GM23338 (cell line): ENCODE measurements at regions not wholly inside any gene's neighbourhood (a gene's known extent, or its start where the extent isn't known, plus 50 kb on each side); places are given as distances from the start of the nearest gene placed in this dataset.

Experiments used
- ATAC-seq: fragments of 200-7000 bp; cut with Tn5 transposase; 3 replicates; pipeline ENCODE4 v1.9.1; 2020
- DNase-seq: peaks from one replicate; pipeline ENCODE4 v3.0.0-alpha.2; 2015; ENCODE audit warnings: low spot score
- H2AFZ ChIP-seq: fragments of 200-600 bp; sonication (generic); 2 replicates; pipeline ENCODE4 v1.8.0; 2016; ENCODE audit warnings: antibody characterized with exemption, mild to moderate bottlenecking, moderate library complexity
- H3F3A ChIP-seq: fragments of 200-600 bp; sonication (generic); replicated peaks from 2 replicates; pipeline ENCODE4 v1.8.0; 2017; ENCODE audit warnings: antibody characterized with exemption, mixed run types, low read depth
- H3K27ac ChIP-seq: fragments of 200-600 bp; sonication (generic); 2 replicates; pipeline ENCODE4 v1.6.1; 2016; ENCODE audit warnings: low read depth
- H3K27me3 ChIP-seq: fragments of 200-600 bp; sonication (generic); 2 replicates; pipeline ENCODE4 v1.8.0; 2016; ENCODE audit warnings: mild to moderate bottlenecking, mixed run types, moderate library complexity; ENCODE audit not compliant: insufficient read depth
- H3K36me3 ChIP-seq: fragments of 200-600 bp; sonication (generic); 2 replicates; pipeline ENCODE4 v1.8.0; 2016; ENCODE audit warnings: mild to moderate bottlenecking; ENCODE audit not compliant: insufficient read depth
- H3K4me1 ChIP-seq: fragments of 200-600 bp; sonication (generic); 2 replicates; pipeline ENCODE4 v1.8.0; 2016; ENCODE audit warnings: mild to moderate bottlenecking, moderate library complexity; ENCODE audit not compliant: insufficient read depth
- H3K4me2 ChIP-seq: fragments of 200-600 bp; sonication (generic); 2 replicates; pipeline ENCODE4 v1.7.1; 2017; ENCODE audit warnings: mixed run types
- H3K4me3 ChIP-seq: fragments of 200-600 bp; sonication (generic); 2 replicates; pipeline ENCODE4 v1.6.1; 2016; ENCODE audit warnings: mixed run types
- H3K79me2 ChIP-seq: fragments of 200-600 bp; sonication (generic); replicated peaks from 2 replicates; pipeline ENCODE4 v1.8.0; 2017; ENCODE audit warnings: mild to moderate bottlenecking; ENCODE audit not compliant: insufficient read depth
- H3K9me2 ChIP-seq: fragments of 200-600 bp; sonication (generic); 2 replicates; pipeline ENCODE4 v1.8.0; 2017; ENCODE audit not compliant: insufficient read depth
- H4K20me1 ChIP-seq: fragments of 200-600 bp; sonication (generic); replicated peaks from 2 replicates; pipeline ENCODE4 v1.8.0; 2017; ENCODE audit warnings: mild to moderate bottlenecking; ENCODE audit not compliant: insufficient read depth
- H3K27ac Mint-ChIP-seq: 2 replicates; pipeline ENCODE4 v1.8.0; 2020; ENCODE audit warnings: inconsistent platforms, mild to moderate bottlenecking, moderate library complexity, mixed read lengths
- H3K27me3 Mint-ChIP-seq: 3 replicates; pipeline ENCODE4 v1.8.0; 2022; ENCODE audit warnings: low read depth, mild to moderate bottlenecking, moderate library complexity, mixed read lengths, inconsistent platforms; ENCODE audit not compliant: insufficient read depth, poor library complexity
- H3K36me3 Mint-ChIP-seq: 3 replicates; pipeline ENCODE4 v1.8.0; 2021; ENCODE audit warnings: low read depth, mild to moderate bottlenecking, inconsistent platforms, moderate library complexity, mixed read lengths
- H3K4me1 Mint-ChIP-seq: 3 replicates; pipeline ENCODE4 v1.8.0; 2020; ENCODE audit warnings: mild to moderate bottlenecking, inconsistent platforms, mixed read lengths
- H3K4me3 Mint-ChIP-seq: 3 replicates; pipeline ENCODE4 v1.8.0; 2021; ENCODE audit warnings: moderate library complexity, mild to moderate bottlenecking, inconsistent platforms, mixed read lengths
- H3K9me3 Mint-ChIP-seq: 3 replicates; pipeline ENCODE4 v1.8.0; 2020; ENCODE audit warnings: moderate library complexity, mild to moderate bottlenecking, inconsistent platforms, mixed read lengths
- CREB1 ChIP-seq: fragments of 250-450 bp; sonication (Bioruptor Pico); IDR thresholded peaks from 2 replicates; pipeline ENCODE4 v1.5.0; 2020; ENCODE audit warnings: low read depth, mild to moderate bottlenecking, moderate library complexity
- CTCF ChIP-seq, 2 experiments: fragments of 200-600 bp in 1 of 2; sonication (generic) in 1 of 2; conservative IDR thresholded peaks; 2 replicates each; pipeline versions ENCODE4 v1.5.1 to v1.6.1; 2016 to 2017; ENCODE audit warnings: antibody characterized with exemption in 2 of 2, low read depth in 2 of 2, mild to moderate bottlenecking in 2 of 2, moderate library complexity in 1 of 2
- EZH2 ChIP-seq: fragments of 200-600 bp; sonication (generic); IDR thresholded peaks from one replicate; pipeline ENCODE4 v1.8.0; 2017; ENCODE audit warnings: antibody characterized with exemption, mild to moderate bottlenecking, low read depth; ENCODE audit not compliant: unreplicated experiment
- EZH2phosphoT487 ChIP-seq: fragments of 200-600 bp; sonication (generic); IDR thresholded peaks from one replicate; pipeline ENCODE4 v1.8.1; 2018; ENCODE audit warnings: antibody characterized with exemption; ENCODE audit not compliant: unreplicated experiment
- REST ChIP-seq: IDR thresholded peaks from one replicate; pipeline ENCODE4 v1.6.1; 2018; ENCODE audit warnings: antibody characterized with exemption; ENCODE audit not compliant: unreplicated experiment
- ZNF114 ChIP-seq: fragments of 250-450 bp; sonication (Bioruptor Pico); IDR thresholded peaks from 2 replicates; pipeline ENCODE4 v1.5.0; 2020; ENCODE audit warnings: mild to moderate bottlenecking, moderate library complexity
- ZNF331 ChIP-seq: fragments of 250-450 bp; sonication (Bioruptor Pico); IDR thresholded peaks from 2 replicates; pipeline ENCODE4 v1.5.0; 2020; ENCODE audit warnings: low read depth, mild to moderate bottlenecking, moderate library complexity
- TF ChIP-seq, protein P1 (sequence below): fragments of 250-450 bp; sonication (Bioruptor Pico); IDR thresholded peaks from 2 replicates; pipeline ENCODE4 v1.5.0; 2020; ENCODE audit warnings: mild to moderate bottlenecking, moderate library complexity
- TF ChIP-seq, protein P2 (sequence below): IDR thresholded peaks from 2 replicates; pipeline ENCODE4 v1.6.1; 2016; ENCODE audit warnings: antibody characterized with exemption

GRCh38 chr10:59499460-59499859 is 137.1 kb upstream of the FAM13C start (continued):
- TF ChIP-seq, protein P1, sequence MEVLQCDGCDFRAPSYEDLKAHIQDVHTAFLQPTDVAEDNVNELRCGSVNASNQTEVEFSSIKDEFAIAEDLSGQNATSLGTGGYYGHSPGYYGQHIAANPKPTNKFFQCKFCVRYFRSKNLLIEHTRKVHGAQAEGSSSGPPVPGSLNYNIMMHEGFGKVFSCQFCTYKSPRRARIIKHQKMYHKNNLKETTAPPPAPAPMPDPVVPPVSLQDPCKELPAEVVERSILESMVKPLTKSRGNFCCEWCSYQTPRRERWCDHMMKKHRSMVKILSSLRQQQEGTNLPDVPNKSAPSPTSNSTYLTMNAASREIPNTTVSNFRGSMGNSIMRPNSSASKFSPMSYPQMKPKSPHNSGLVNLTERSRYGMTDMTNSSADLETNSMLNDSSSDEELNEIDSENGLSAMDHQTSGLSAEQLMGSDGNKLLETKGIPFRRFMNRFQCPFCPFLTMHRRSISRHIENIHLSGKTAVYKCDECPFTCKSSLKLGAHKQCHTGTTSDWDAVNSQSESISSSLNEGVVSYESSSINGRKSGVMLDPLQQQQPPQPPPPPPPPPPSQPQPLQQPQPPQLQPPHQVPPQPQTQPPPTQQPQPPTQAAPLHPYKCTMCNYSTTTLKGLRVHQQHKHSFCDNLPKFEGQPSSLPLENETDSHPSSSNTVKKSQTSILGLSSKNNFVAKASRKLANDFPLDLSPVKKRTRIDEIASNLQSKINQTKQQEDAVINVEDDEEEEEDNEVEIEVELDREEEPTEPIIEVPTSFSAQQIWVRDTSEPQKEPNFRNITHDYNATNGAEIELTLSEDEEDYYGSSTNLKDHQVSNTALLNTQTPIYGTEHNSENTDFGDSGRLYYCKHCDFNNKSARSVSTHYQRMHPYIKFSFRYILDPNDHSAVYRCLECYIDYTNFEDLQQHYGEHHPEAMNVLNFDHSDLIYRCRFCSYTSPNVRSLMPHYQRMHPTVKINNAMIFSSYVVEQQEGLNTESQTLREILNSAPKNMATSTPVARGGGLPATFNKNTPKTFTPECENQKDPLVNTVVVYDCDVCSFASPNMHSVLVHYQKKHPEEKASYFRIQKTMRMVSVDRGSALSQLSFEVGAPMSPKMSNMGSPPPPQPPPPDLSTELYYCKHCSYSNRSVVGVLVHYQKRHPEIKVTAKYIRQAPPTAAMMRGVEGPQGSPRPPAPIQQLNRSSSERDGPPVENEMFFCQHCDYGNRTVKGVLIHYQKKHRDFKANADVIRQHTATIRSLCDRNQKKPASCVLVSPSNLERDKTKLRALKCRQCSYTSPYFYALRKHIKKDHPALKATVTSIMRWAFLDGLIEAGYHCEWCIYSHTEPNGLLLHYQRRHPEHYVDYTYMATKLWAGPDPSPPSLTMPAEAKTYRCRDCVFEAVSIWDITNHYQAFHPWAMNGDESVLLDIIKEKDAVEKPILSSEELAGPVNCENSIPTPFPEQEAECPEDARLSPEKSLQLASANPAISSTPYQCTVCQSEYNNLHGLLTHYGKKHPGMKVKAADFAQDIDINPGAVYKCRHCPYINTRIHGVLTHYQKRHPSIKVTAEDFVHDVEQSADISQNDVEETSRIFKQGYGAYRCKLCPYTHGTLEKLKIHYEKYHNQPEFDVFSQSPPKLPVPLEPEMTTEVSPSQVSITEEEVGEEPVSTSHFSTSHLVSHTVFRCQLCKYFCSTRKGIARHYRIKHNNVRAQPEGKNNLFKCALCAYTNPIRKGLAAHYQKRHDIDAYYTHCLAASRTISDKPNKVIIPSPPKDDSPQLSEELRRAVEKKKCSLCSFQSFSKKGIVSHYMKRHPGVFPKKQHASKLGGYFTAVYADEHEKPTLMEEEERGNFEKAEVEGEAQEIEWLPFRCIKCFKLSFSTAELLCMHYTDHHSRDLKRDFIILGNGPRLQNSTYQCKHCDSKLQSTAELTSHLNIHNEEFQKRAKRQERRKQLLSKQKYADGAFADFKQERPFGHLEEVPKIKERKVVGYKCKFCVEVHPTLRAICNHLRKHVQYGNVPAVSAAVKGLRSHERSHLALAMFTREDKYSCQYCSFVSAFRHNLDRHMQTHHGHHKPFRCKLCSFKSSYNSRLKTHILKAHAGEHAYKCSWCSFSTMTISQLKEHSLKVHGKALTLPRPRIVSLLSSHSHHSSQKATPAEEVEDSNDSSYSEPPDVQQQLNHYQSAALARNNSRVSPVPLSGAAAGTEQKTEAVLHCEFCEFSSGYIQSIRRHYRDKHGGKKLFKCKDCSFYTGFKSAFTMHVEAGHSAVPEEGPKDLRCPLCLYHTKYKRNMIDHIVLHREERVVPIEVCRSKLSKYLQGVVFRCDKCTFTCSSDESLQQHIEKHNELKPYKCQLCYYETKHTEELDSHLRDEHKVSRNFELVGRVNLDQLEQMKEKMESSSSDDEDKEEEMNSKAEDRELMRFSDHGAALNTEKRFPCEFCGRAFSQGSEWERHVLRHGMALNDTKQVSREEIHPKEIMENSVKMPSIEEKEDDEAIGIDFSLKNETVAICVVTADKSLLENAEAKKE = no peak
- no peak for TF ChIP-seq ZNF331 (CRISPR knock-in tag)
- no peak for TF ChIP-seq REST

GRCh38 chr10:59493017-59493416 is 130.7 kb upstream of the FAM13C start:
- Histone ChIP-seq H3K4me3 (no peak overlapping the region), H3F3A (no peaks in the 10 kb centered on the region), H2AFZ (no peak overlapping the region), H3K4me2 (no peak overlapping the region), H3K9me2 (peaks cover 3% of the 10 kb centered on the region; the same call in 1 of the 2 replicates), H3K4me1 (no peaks in the 10 kb centered on the region), H3K79me2 (no peaks in the 10 kb centered on the region), H3K27me3 (no peaks in the 10 kb centered on the region), H3K27ac (no peak overlapping the region), H3K36me3 (peaks cover 5% of the 10 kb centered on the region; the same call in 1 of the 2 replicates), H4K20me1 (no peaks in the 10 kb centered on the region)
- ATAC-seq (no peak), DNase-seq (no peak)
- H3K4me1 Mint-ChIP-seq = peaks cover 7% of the 10 kb centered on the region; the same call in 1 of the 3 replicates
- H3K9me3 Mint-ChIP-seq = peaks cover 13% of the 10 kb centered on the region; the same call in 2 of the 3 replicates
- H3K27me3 Mint-ChIP-seq = peaks cover 2% of the 10 kb centered on the region
- no peak overlapping the region for H3K27ac Mint-ChIP-seq
- peaks cover 3% of the 10 kb centered on the region; the same call in 2 of the 3 replicates for H3K36me3 Mint-ChIP-seq
- H3K4me3 Mint-ChIP-seq = no peak overlapping the region
- TF ChIP-seq EZH2 = no peak
- TF ChIP-seq, protein P2, sequence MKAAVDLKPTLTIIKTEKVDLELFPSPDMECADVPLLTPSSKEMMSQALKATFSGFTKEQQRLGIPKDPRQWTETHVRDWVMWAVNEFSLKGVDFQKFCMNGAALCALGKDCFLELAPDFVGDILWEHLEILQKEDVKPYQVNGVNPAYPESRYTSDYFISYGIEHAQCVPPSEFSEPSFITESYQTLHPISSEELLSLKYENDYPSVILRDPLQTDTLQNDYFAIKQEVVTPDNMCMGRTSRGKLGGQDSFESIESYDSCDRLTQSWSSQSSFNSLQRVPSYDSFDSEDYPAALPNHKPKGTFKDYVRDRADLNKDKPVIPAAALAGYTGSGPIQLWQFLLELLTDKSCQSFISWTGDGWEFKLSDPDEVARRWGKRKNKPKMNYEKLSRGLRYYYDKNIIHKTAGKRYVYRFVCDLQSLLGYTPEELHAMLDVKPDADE = no peak
- no peak for TF ChIP-seq CTCF (conservative IDR thresholded peaks at IDR 0.05; ENCODE audit: low read depth in 2 of 2)
- no peak for TF ChIP-seq CREB1 (CRISPR knock-in tag)
- TF ChIP-seq EZH2phosphoT487 = no peak
- no peak for TF ChIP-seq ZNF331 (CRISPR knock-in tag)
- no peak for TF ChIP-seq ZNF114 (CRISPR knock-in tag)
